ENCODE measurements at regions not wholly inside any gene's neighbourhood (a gene's known extent, or its start where the extent isn't known, plus 50 kb on each side); places are given as distances from the start of the nearest gene placed in this dataset.

DNA sequence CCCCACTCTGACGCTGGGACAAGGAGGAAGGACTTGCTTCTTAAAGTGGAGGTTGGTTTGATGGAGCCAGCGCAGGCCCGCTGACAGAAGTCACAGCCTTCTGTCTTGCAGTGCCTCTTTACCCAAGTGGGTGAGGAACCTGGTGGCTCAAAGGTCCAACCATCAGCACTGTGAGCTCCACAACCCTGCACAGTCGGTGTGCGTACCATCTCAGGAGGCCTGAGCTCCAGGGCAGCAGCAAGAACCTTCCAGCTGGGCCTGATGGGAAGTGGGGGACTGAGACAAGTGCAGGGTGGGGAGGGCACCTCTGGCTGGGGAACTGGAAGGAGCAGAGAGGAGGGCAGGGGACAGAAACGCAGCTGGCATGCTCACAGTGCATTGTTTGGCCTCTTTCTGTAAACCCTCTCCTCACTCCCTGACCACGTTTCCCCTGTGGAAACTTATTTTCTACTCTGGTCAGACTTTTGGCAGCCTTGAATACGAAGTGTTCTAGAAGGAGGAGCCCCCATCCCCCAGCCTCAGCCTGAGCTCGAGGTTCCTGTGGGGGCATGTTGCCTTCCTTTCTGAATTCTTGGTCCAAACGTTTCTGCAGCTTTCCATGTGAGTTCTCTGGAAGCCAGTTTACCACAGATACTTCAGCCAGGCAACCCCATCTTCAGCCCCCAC lies 178.5 kb upstream of the PITX1 start:
- ChIA-PET POLR2A (interaction anchor here (0.7 kb wide), 1 partner anchor 307 kb away, joined by 3 read pairs; the partner anchor contains the start of gene PCBD2), RAD21 (ENCODE audit: unreplicated experiment) (no interaction called here), SMC1A (ENCODE audit: uncharacterized antibody, unreplicated experiment) (no interaction called here), CTCF (interaction anchor here (0.6 to 2.1 kb wide), 4 partner anchors 9 to 212 kb away, joined by 3 to 11 read pairs (median 3); no protein-coding TSS in a partner anchor)
- Histone ChIP-seq H3K36me3 (ENCODE audit: control insufficient read depth in 2 of 2, insufficient read depth in 2 of 2, low read length in 1 of 2) (no peaks in the 10 kb centered on the region), H3K27ac (ENCODE audit: control insufficient read depth, insufficient read depth) (no peak overlapping the region), H3K79me2 (ENCODE audit: control insufficient read depth, insufficient read depth, low read length) (no peaks in the 10 kb centered on the region), H3K4me3 (no peak overlapping the region), H3K4me2 (ENCODE audit: control insufficient read depth, insufficient read depth) (no peak overlapping the region), H3K9me3 (replicated peaks; ENCODE audit: control insufficient read depth, insufficient read depth, low read length) (no peaks in the 10 kb centered on the region), H3K27me3 (replicated peaks in 1 of 2; ENCODE audit: control insufficient read depth in 2 of 2, insufficient read depth in 2 of 2, low read length in 1 of 2) (peaks cover 4 to 6% of the 10 kb centered on the region in 2 experiments; a peak in 3 of 4 replicates), H2AFZ (ENCODE audit: control insufficient read depth, low read depth, low read length) (no peak overlapping the region), H3K4me1 (ENCODE audit: control insufficient read depth, insufficient read depth, low read length) (no peaks in the 10 kb centered on the region), H4K20me1 (ENCODE audit: control insufficient read depth, insufficient read depth) (no peaks in the 10 kb centered on the region), H3K9ac (ENCODE audit: control insufficient read depth, insufficient read depth, low read length) (no peak overlapping the region)
- in situ Hi-C loops (cut with MboI), result no loop called here
- TF ChIP-seq FOXK2 (IDR thresholded peaks at IDR 0.05) (no peak), SMAD5 (IDR thresholded peaks at IDR 0.05; ENCODE audit: low read depth) (no peak), TCF7 (IDR thresholded peaks at IDR 0.05; ENCODE audit: borderline replicate concordance) (no peak), TBL1XR1 (IDR thresholded peaks at IDR 0.05; ENCODE audit: low read depth, low read length) (no peak), POLR2A (IDR thresholded peaks at IDR 0.05; ENCODE audit: low read depth, low read length) (no peak), NFYB (IDR thresholded peaks at IDR 0.05; ENCODE audit: insufficient read depth, low read depth, low read length) (no peak), MYB (IDR thresholded peaks at IDR 0.05; ENCODE audit: borderline replicate concordance, low read depth, low read length) (no peak), KAT2A (conservative IDR thresholded peaks at IDR 0.05; ENCODE audit: control insufficient read depth, low read depth, low read length) (no peak), CHD1 (IDR thresholded peaks at IDR 0.05; ENCODE audit: low read depth, low read length) (no peak)
- TF ChIP-seq, protein P1, sequence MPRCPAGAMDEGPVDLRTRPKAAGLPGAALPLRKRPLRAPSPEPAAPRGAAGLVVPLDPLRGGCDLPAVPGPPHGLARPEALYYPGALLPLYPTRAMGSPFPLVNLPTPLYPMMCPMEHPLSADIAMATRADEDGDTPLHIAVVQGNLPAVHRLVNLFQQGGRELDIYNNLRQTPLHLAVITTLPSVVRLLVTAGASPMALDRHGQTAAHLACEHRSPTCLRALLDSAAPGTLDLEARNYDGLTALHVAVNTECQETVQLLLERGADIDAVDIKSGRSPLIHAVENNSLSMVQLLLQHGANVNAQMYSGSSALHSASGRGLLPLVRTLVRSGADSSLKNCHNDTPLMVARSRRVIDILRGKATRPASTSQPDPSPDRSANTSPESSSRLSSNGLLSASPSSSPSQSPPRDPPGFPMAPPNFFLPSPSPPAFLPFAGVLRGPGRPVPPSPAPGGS (IDR thresholded peaks at IDR 0.05; ENCODE audit: borderline replicate concordance, insufficient read depth, low read depth, low read length, poor library complexity, severe bottlenecking), result no peak
- TF ChIP-seq, protein P2, sequence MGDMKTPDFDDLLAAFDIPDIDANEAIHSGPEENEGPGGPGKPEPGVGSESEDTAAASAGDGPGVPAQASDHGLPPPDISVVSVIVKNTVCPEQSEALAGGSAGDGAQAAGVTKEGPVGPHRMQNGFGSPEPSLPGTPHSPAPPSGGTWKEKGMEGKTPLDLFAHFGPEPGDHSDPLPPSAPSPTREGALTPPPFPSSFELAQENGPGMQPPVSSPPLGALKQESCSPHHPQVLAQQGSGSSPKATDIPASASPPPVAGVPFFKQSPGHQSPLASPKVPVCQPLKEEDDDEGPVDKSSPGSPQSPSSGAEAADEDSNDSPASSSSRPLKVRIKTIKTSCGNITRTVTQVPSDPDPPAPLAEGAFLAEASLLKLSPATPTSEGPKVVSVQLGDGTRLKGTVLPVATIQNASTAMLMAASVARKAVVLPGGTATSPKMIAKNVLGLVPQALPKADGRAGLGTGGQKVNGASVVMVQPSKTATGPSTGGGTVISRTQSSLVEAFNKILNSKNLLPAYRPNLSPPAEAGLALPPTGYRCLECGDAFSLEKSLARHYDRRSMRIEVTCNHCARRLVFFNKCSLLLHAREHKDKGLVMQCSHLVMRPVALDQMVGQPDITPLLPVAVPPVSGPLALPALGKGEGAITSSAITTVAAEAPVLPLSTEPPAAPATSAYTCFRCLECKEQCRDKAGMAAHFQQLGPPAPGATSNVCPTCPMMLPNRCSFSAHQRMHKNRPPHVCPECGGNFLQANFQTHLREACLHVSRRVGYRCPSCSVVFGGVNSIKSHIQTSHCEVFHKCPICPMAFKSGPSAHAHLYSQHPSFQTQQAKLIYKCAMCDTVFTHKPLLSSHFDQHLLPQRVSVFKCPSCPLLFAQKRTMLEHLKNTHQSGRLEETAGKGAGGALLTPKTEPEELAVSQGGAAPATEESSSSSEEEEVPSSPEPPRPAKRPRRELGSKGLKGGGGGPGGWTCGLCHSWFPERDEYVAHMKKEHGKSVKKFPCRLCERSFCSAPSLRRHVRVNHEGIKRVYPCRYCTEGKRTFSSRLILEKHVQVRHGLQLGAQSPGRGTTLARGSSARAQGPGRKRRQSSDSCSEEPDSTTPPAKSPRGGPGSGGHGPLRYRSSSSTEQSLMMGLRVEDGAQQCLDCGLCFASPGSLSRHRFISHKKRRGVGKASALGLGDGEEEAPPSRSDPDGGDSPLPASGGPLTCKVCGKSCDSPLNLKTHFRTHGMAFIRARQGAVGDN (IDR thresholded peaks at IDR 0.05), result no peak
- TF ChIP-seq, protein P3, sequence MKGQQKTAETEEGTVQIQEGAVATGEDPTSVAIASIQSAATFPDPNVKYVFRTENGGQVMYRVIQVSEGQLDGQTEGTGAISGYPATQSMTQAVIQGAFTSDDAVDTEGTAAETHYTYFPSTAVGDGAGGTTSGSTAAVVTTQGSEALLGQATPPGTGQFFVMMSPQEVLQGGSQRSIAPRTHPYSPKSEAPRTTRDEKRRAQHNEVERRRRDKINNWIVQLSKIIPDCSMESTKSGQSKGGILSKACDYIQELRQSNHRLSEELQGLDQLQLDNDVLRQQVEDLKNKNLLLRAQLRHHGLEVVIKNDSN (IDR thresholded peaks at IDR 0.05; ENCODE audit: borderline replicate concordance, extremely low read length, insufficient read depth, low read depth, low read length), result no peak
- intact Hi-C loops (cut with micrococcal nuclease; ENCODE audit: unreplicated experiment), result no loop called here
- FAIRE-seq (no peak), DNase-seq (ENCODE audit: low read depth, low spot score) (no peak), ATAC-seq (no peak)
- BruUV-seq (replicated peaks), result no TSS peak
- WGBS (ENCODE audit: insufficient coverage, insufficient replicate concordance, low lambda C conversion rate, missing lambda C conversion rate), result 29% methylated on average over 10 of the region's 10 CpGs
